ENCODE measurements at regions not wholly inside any gene's neighbourhood (a gene's known extent, or its start where the extent isn't known, plus 50 kb on each side); places are given as distances from the start of the nearest gene placed in this dataset.

GRCh38 chr12:128137140-128137539, 129.8 kb upstream of the TMEM132C start:
- peak; percentile 15 for DNase-seq (ENCODE audit: low spot score)

- DNase-seq (ENCODE audit: low spot score), result no peak
These were observed 128.8 kb upstream of the TMEM132C start for GRCh38 chr12:128138125-128138524.

GRCh38 chr12:128140551-128140950, 126.4 kb upstream of the TMEM132C start:
- DNase-seq (ENCODE audit: low spot score), result no peak

GRCh38 chr12:128150961-128151360, 116.0 kb upstream of the TMEM132C start:
- no peak for DNase-seq (ENCODE audit: low spot score)

- no peak for DNase-seq (ENCODE audit: low spot score)
These were observed 111.4 kb upstream of the TMEM132C start for GRCh38 chr12:128155571-128155970.

GRCh38 chr12:128163086-128163485, 103.9 kb upstream of the TMEM132C start:
- no peak for DNase-seq (ENCODE audit: low spot score)

- DNase-seq (ENCODE audit: low spot score), result no peak
These were observed 102.4 kb upstream of the TMEM132C start for GRCh38 chr12:128164533-128164932.

- DNase-seq (ENCODE audit: low spot score), result no peak
These were observed 101.6 kb upstream of the TMEM132C start for GRCh38 chr12:128165387-128165786.

- DNase-seq (ENCODE audit: low spot score), result no peak
These were observed 98.7 kb upstream of the TMEM132C start for GRCh38 chr12:128168273-128168672.

GRCh38 chr12:128170181-128170580, 96.8 kb upstream of the TMEM132C start:
- no peak for DNase-seq (ENCODE audit: low spot score)

- DNase-seq (ENCODE audit: low spot score), result no peak
These were observed 88.4 kb upstream of the TMEM132C start for GRCh38 chr12:128178565-128178964.

- DNase-seq (ENCODE audit: low spot score), result no peak
These were observed 88.0 kb upstream of the TMEM132C start for GRCh38 chr12:128178966-128179365.

GRCh38 chr12:128180166-128180565, 86.8 kb upstream of the TMEM132C start:
- peak; percentile 59 for DNase-seq (ENCODE audit: low spot score)

- DNase-seq (ENCODE audit: low spot score), result no peak
These were observed 76.9 kb upstream of the TMEM132C start for GRCh38 chr12:128190052-128190451.

GRCh38 chr12:128190614-128191013, 76.4 kb upstream of the TMEM132C start:
- DNase-seq (ENCODE audit: low spot score), result no peak

- no peak for DNase-seq (ENCODE audit: low spot score)
These were observed 75.6 kb upstream of the TMEM132C start for GRCh38 chr12:128191380-128191779.

- DNase-seq (ENCODE audit: low spot score), result no peak
These were observed 62.3 kb upstream of the TMEM132C start for GRCh38 chr12:128204711-128205110.

- no peak for DNase-seq (ENCODE audit: low spot score)
These were observed 61.8 kb upstream of the TMEM132C start for GRCh38 chr12:128205145-128205544.

GRCh38 chr12:128205758-128206157, 61.2 kb upstream of the TMEM132C start:
- DNase-seq (ENCODE audit: low spot score), result no peak

All from NAMALWA (cell line).